ENCODE measurements at regions not wholly inside any gene's neighbourhood (a gene's known extent, or its start where the extent isn't known, plus 50 kb on each side); places are given as distances from the start of the nearest gene placed in this dataset.

DNA sequence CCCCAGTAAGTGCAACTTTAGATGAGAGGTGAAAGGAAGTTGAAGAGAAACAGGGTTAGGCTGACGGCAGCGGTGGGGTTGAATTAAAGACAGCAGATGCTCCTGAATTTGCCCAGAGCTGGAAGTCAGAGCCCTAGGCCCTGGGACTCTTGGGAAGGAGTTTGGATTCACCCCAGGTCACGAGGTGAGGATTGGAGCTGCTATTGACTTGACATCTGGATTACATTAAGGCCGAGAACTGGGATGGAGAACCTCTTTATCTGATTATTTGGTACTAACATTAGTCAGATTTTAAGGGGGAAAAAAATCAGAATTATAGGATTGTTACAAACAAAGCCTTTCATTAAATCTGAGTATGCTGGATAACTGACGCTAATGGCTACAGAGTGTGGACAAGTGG is 367.2 kb downstream of the ZNF536 start:
- TF ChIP-seq, protein P1, sequence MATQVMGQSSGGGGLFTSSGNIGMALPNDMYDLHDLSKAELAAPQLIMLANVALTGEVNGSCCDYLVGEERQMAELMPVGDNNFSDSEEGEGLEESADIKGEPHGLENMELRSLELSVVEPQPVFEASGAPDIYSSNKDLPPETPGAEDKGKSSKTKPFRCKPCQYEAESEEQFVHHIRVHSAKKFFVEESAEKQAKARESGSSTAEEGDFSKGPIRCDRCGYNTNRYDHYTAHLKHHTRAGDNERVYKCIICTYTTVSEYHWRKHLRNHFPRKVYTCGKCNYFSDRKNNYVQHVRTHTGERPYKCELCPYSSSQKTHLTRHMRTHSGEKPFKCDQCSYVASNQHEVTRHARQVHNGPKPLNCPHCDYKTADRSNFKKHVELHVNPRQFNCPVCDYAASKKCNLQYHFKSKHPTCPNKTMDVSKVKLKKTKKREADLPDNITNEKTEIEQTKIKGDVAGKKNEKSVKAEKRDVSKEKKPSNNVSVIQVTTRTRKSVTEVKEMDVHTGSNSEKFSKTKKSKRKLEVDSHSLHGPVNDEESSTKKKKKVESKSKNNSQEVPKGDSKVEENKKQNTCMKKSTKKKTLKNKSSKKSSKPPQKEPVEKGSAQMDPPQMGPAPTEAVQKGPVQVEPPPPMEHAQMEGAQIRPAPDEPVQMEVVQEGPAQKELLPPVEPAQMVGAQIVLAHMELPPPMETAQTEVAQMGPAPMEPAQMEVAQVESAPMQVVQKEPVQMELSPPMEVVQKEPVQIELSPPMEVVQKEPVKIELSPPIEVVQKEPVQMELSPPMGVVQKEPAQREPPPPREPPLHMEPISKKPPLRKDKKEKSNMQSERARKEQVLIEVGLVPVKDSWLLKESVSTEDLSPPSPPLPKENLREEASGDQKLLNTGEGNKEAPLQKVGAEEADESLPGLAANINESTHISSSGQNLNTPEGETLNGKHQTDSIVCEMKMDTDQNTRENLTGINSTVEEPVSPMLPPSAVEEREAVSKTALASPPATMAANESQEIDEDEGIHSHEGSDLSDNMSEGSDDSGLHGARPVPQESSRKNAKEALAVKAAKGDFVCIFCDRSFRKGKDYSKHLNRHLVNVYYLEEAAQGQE (IDR thresholded peaks at IDR 0.05; ENCODE audit: insufficient read depth in 1 of 2, low read depth in 2 of 2, low read length in 1 of 2) = no peak
- TF ChIP-seq, protein P2, sequence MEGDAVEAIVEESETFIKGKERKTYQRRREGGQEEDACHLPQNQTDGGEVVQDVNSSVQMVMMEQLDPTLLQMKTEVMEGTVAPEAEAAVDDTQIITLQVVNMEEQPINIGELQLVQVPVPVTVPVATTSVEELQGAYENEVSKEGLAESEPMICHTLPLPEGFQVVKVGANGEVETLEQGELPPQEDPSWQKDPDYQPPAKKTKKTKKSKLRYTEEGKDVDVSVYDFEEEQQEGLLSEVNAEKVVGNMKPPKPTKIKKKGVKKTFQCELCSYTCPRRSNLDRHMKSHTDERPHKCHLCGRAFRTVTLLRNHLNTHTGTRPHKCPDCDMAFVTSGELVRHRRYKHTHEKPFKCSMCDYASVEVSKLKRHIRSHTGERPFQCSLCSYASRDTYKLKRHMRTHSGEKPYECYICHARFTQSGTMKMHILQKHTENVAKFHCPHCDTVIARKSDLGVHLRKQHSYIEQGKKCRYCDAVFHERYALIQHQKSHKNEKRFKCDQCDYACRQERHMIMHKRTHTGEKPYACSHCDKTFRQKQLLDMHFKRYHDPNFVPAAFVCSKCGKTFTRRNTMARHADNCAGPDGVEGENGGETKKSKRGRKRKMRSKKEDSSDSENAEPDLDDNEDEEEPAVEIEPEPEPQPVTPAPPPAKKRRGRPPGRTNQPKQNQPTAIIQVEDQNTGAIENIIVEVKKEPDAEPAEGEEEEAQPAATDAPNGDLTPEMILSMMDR (IDR thresholded peaks at IDR 0.05) = no peak

All from Panc1 (cell line).